HEK293T (cell line): ENCODE measurements at regions not wholly inside any gene's neighbourhood (a gene's known extent, or its start where the extent isn't known, plus 50 kb on each side); places are given as distances from the start of the nearest gene placed in this dataset.

Experiments used
- CTCF ChIA-PET: fragments of 350-600 bp; formaldehyde crosslinking; extraction: SDS; loops from one replicate; lab custom pipeline; 2021; ENCODE audit warnings: antibody characterized with exemption, inconsistent platforms; lab: Yijun Ruan, JAX
- POLR2A ChIA-PET: fragments of 350-600 bp; formaldehyde crosslinking; extraction: SDS; loops from one replicate; lab custom pipeline; 2020; ENCODE audit warnings: antibody characterized with exemption, inconsistent platforms; lab: Yijun Ruan, JAX
- DNase-seq: peaks from one replicate; pipeline ENCODE4 v3.0.0; 2012; ENCODE audit warnings: mixed read lengths; ENCODE audit errors: extremely low spot score
- ARNT ChIP-seq: fragments of 450-650 bp; IDR thresholded peaks from 2 replicates; pipeline ENCODE4 v1.6.1; 2017; ENCODE audit warnings: mild to moderate bottlenecking
- BHLHE40 ChIP-seq: fragments of 450-650 bp; IDR thresholded peaks from 2 replicates; pipeline ENCODE4 v1.6.1; 2016; ENCODE audit warnings: mild to moderate bottlenecking, moderate library complexity, borderline replicate concordance
- CTBP1 ChIP-seq: fragments of 450-650 bp; IDR thresholded peaks from 2 replicates; pipeline ENCODE4 v1.6.1; 2016; ENCODE audit warnings: borderline replicate concordance
- ELF4 ChIP-seq: fragments of 450-650 bp; IDR thresholded peaks from 2 replicates; pipeline ENCODE4 v1.6.1; 2017; ENCODE audit warnings: antibody characterized with exemption
- FOXA1 ChIP-seq: fragments of 450-650 bp; IDR thresholded peaks from 2 replicates; pipeline ENCODE4 v1.6.1; 2016; ENCODE audit warnings: mild to moderate bottlenecking
- FOXK2 ChIP-seq: fragments of 450-650 bp; IDR thresholded peaks from 2 replicates; pipeline ENCODE4 v1.6.1; 2016; ENCODE audit warnings: mild to moderate bottlenecking
- FOXM1 ChIP-seq: fragments of 450-650 bp; IDR thresholded peaks from 2 replicates; pipeline ENCODE4 v1.6.1; 2017; ENCODE audit warnings: mild to moderate bottlenecking, borderline replicate concordance
- HDGF ChIP-seq: fragments of 450-650 bp; IDR thresholded peaks from 2 replicates; pipeline ENCODE4 v1.6.1; 2017; ENCODE audit warnings: antibody characterized with exemption, borderline replicate concordance
- L3MBTL2 ChIP-seq: fragments of 450-650 bp; conservative IDR thresholded peaks from 2 replicates; pipeline ENCODE4 v1.6.1; 2016; ENCODE audit warnings: mild to moderate bottlenecking
- LEF1 ChIP-seq: fragments of 450-650 bp; IDR thresholded peaks from 2 replicates; pipeline ENCODE4 v1.6.1; 2017; ENCODE audit warnings: mild to moderate bottlenecking, borderline replicate concordance
- NFRKB ChIP-seq: fragments of 450-650 bp; IDR thresholded peaks from 2 replicates; pipeline ENCODE4 v1.6.1; 2016; ENCODE audit warnings: mild to moderate bottlenecking, moderate library complexity
- PKNOX1 ChIP-seq: fragments of 450-650 bp; IDR thresholded peaks from 2 replicates; pipeline ENCODE4 v1.6.1; 2016
- SP1 ChIP-seq: fragments of 450-650 bp; IDR thresholded peaks from 2 replicates; pipeline ENCODE4 v1.6.1; 2017
- SUZ12 ChIP-seq: fragments of 450-650 bp; IDR thresholded peaks from 2 replicates; pipeline ENCODE4 v1.6.1; 2016; ENCODE audit warnings: mild to moderate bottlenecking
- TARDBP ChIP-seq: fragments of 450-650 bp; IDR thresholded peaks from 2 replicates; pipeline ENCODE4 v1.6.1; 2016
- ZNF384 ChIP-seq: fragments of 450-650 bp; IDR thresholded peaks from 2 replicates; pipeline ENCODE4 v1.6.1; 2016

GRCh38 chr6:56297022-56297989 is 49.9 kb upstream of the COL21A1 start:
- TF ChIP-seq ARNT (no peak), CTBP1 (no peak), L3MBTL2 (no peak), NFRKB (no peak), SP1 (no peak), TARDBP (no peak), FOXM1 (no peak), PKNOX1 (no peak), FOXA1 (no peak), HDGF (no peak), FOXK2 (no peak), ZNF384 (no peak), BHLHE40 (no peak), SUZ12 (no peak), ELF4 (no peak), LEF1 (no peak)
- ChIA-PET CTCF (no interaction called here), POLR2A (no interaction called here)
- no peak for DNase-seq
